ENCODE measurements at regions not wholly inside any gene's neighbourhood (a gene's known extent, or its start where the extent isn't known, plus 50 kb on each side); places are given as distances from the start of the nearest gene placed in this dataset.

- DNase-seq = no peak
- peaks cover 31% of the 10 kb centered on the region for H3K4me1 ChIP-seq (replicated peaks; ENCODE audit: insufficient read depth)
- ChIA-PET POLR2A (ENCODE audit: unreplicated experiment) (interaction anchor here (0.6 kb wide), 1 partner anchor 183 kb away, joined by 28 read pairs; no protein-coding TSS in a partner anchor), CTCF (no interaction called here)
- H2AFZ ChIP-seq = no peak overlapping the region
- no peaks in the 10 kb centered on the region for H4K20me1 ChIP-seq (ENCODE audit: insufficient read depth)
- intact Hi-C loops (cut with micrococcal nuclease; ENCODE audit: unreplicated experiment) = no loop called here
- H3K36me3 ChIP-seq (ENCODE audit: low read depth) = no peaks in the 10 kb centered on the region
- no peak overlapping the region for H3K27ac ChIP-seq
- no TSS peak for BruUV-seq (replicated peaks)
- no peaks in the 10 kb centered on the region for H3K9me2 ChIP-seq (ENCODE audit: insufficient read depth)
- TF ChIP-seq EZH2 (IDR thresholded peaks at IDR 0.05; ENCODE audit: low read depth) (no peak), CTCF (conservative IDR thresholded peaks at IDR 0.05) (no peak)
- no peaks in the 10 kb centered on the region for H3K27me3 ChIP-seq (ENCODE audit: insufficient read depth, low read depth)
- H3F3A ChIP-seq (ENCODE audit: insufficient read depth, low read depth) = no peaks in the 10 kb centered on the region; the same call in 1 of the 2 replicates
- H3K4me2 ChIP-seq = no peak overlapping the region
- H3K79me2 ChIP-seq (ENCODE audit: low read depth) = no peaks in the 10 kb centered on the region
- no peak overlapping the region for H3K4me3 ChIP-seq
- H3K9me3 ChIP-seq (ENCODE audit: insufficient read depth, low read depth) = no peaks in the 10 kb centered on the region
Measured at GRCh38 chr6:109296971-109297372, 85.3 kb downstream of the CD164 start.

- Histone ChIP-seq H2AFZ (no peak overlapping the region), H3K4me2 (no peak overlapping the region), H3K27me3 (ENCODE audit: insufficient read depth, low read depth) (no peaks in the 10 kb centered on the region), H3K36me3 (ENCODE audit: low read depth) (no peaks in the 10 kb centered on the region), H4K20me1 (ENCODE audit: insufficient read depth) (no peaks in the 10 kb centered on the region), H3K4me3 (no peak overlapping the region), H3K79me2 (ENCODE audit: low read depth) (no peaks in the 10 kb centered on the region), H3K9me2 (ENCODE audit: insufficient read depth) (no peaks in the 10 kb centered on the region), H3F3A (ENCODE audit: insufficient read depth, low read depth) (no peaks in the 10 kb centered on the region; the same call in 1 of the 2 replicates), H3K9me3 (ENCODE audit: insufficient read depth, low read depth) (no peaks in the 10 kb centered on the region), H3K27ac (no peak overlapping the region), H3K4me1 (replicated peaks; ENCODE audit: insufficient read depth) (peaks cover 31% of the 10 kb centered on the region)
- no TSS peak for BruUV-seq (replicated peaks)
- POLR2A ChIA-PET (ENCODE audit: unreplicated experiment) = interaction anchor here (0.6 kb wide), 1 partner anchor 184 kb away, joined by 28 read pairs; no protein-coding TSS in a partner anchor
- intact Hi-C loops (cut with micrococcal nuclease; ENCODE audit: unreplicated experiment) = no loop called here
- CTCF ChIA-PET = no interaction called here
- no peak for TF ChIP-seq EZH2 (IDR thresholded peaks at IDR 0.05; ENCODE audit: low read depth)
- no peak for TF ChIP-seq CTCF (conservative IDR thresholded peaks at IDR 0.05)
- DNase-seq = no peak
Measured at GRCh38 chr6:109296452-109296851, 85.8 kb downstream of the CD164 start.

- no peak for TF ChIP-seq CTCF (conservative IDR thresholded peaks at IDR 0.05)
- Histone ChIP-seq H3K4me2 (no peak overlapping the region), H3K9me3 (ENCODE audit: insufficient read depth, low read depth) (no peaks in the 10 kb centered on the region), H3K79me2 (ENCODE audit: low read depth) (no peaks in the 10 kb centered on the region), H4K20me1 (ENCODE audit: insufficient read depth) (no peaks in the 10 kb centered on the region), H3K36me3 (ENCODE audit: low read depth) (no peaks in the 10 kb centered on the region), H3K4me1 (replicated peaks; ENCODE audit: insufficient read depth) (peaks cover 31% of the 10 kb centered on the region), H3K9me2 (ENCODE audit: insufficient read depth) (no peaks in the 10 kb centered on the region), H2AFZ (no peak overlapping the region; the same call in 1 of the 2 replicates), H3K27me3 (ENCODE audit: insufficient read depth, low read depth) (no peaks in the 10 kb centered on the region), H3K27ac (no peak overlapping the region), H3K4me3 (no peak overlapping the region), H3F3A (ENCODE audit: insufficient read depth, low read depth) (no peaks in the 10 kb centered on the region; the same call in 1 of the 2 replicates)
- intact Hi-C loops (cut with micrococcal nuclease; ENCODE audit: unreplicated experiment) = no loop called here
- no peak for DNase-seq
- ChIA-PET POLR2A (ENCODE audit: unreplicated experiment) (no interaction called here), CTCF (no interaction called here)
- no TSS peak for BruUV-seq (replicated peaks)
Measured at GRCh38 chr6:109295774-109296156, 86.5 kb downstream of the CD164 start.

Measured in PC-9 (cell line).